Lower leg skin (tissue), 4 donors: ENCODE measurements at regions not wholly inside any gene's neighbourhood (a gene's known extent, or its start where the extent isn't known, plus 50 kb on each side); places are given as distances from the start of the nearest gene placed in this dataset.

Experiments
- DNase-seq, 2 donors: peaks; one replicate each; pipeline ENCODE4 v3.0.0-alpha.2; 2019; ENCODE audit warnings: low spot score in 2 of 2
- H3K4me3 ChIP-seq: fragments of 200-600 bp; sonication (generic); 2 replicates; pipeline ENCODE4 v1.5.1; 2017; ENCODE audit warnings: mild to moderate bottlenecking, low read depth; ENCODE audit not compliant: poor library complexity, severe bottlenecking
- POLR2A ChIP-seq, 2 donors: fragments of 450-650 bp; IDR thresholded peaks; one replicate each; pipeline ENCODE4 v1.6.1; 2016 to 2017; ENCODE audit warnings: antibody characterized with exemption in 2 of 2, mild to moderate bottlenecking in 1 of 2, moderate library complexity in 1 of 2
- WGBS, 2 donors: methylation state at CpG; one replicate each; pipeline ENCODE4 v1.1.5; 2018; 5-methylcytosine and 5-hydroxymethylcytosine counted together
- intact Hi-C: fragments of 100-400 bp; cut with DNase I; formaldehyde crosslinking; loops from one replicate; pipeline ENCODE4 v1.15.0; 2023; ENCODE audit warnings: low total_unique reads
- TF ChIP-seq, protein P1 (sequence below), 3 donors: fragments of 450-650 bp; IDR thresholded peaks; one replicate each; pipeline ENCODE4 v1.5.1; 2016; ENCODE audit warnings: antibody characterized with exemption in 3 of 3, mild to moderate bottlenecking in 3 of 3, moderate library complexity in 2 of 3

- 87 to 89% methylated on average over 11 of the region's 11 CpGs for WGBS, 2 donors
- intact Hi-C loops, result no loop called here
- TF ChIP-seq POLR2A (IDR thresholded peaks at IDR 0.05), result no peak
- TF ChIP-seq, protein P1, sequence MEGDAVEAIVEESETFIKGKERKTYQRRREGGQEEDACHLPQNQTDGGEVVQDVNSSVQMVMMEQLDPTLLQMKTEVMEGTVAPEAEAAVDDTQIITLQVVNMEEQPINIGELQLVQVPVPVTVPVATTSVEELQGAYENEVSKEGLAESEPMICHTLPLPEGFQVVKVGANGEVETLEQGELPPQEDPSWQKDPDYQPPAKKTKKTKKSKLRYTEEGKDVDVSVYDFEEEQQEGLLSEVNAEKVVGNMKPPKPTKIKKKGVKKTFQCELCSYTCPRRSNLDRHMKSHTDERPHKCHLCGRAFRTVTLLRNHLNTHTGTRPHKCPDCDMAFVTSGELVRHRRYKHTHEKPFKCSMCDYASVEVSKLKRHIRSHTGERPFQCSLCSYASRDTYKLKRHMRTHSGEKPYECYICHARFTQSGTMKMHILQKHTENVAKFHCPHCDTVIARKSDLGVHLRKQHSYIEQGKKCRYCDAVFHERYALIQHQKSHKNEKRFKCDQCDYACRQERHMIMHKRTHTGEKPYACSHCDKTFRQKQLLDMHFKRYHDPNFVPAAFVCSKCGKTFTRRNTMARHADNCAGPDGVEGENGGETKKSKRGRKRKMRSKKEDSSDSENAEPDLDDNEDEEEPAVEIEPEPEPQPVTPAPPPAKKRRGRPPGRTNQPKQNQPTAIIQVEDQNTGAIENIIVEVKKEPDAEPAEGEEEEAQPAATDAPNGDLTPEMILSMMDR (IDR thresholded peaks at IDR 0.05), result no peak
- H3K4me3 ChIP-seq, result no peak overlapping the region
- peak; percentile 6 to 64 for DNase-seq
Measured at GRCh38 chr22:48953830-48954229, 873.8 kb downstream of the BRD1 start.

DNA sequence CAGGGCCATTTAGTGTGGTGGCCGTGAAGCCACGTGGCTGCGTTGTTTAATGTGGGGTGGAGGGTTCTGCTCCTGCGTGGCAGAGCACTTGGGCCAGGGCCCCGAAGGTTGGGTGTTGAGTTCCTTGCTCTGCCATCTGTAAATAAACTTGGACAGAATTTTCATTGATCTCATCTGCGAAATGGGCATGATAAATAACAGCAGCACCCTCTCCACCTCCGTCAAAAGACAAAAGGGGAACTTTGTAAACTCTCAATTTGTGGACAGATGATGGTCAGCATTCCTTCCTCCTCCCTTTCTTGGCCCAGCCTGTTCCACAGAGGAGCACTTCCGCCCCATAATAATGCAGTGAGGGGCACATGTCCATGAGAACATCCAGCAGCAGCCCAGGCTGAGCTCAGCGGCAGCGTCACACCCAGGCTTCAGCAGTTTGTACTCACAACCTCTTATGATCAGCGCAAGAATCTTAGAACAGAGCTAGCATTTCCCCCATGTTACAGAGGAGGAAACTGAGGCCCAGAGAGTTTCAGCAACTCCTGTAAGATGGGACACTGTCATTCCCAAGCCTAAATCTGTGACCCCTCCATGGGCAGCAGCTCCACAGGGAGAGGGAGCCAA is 874.5 kb downstream of the BRD1 start:
- 89% methylated on average over 11 of the region's 11 CpGs for WGBS, 2 donors
- intact Hi-C loops, result no loop called here
- H3K4me3 ChIP-seq, result no peak overlapping the region
- TF ChIP-seq POLR2A (IDR thresholded peaks at IDR 0.05), result no peak
- peak; percentile 6 to 20 for DNase-seq

- WGBS, 2 donors, result 77 to 81% methylated on average over 18 of the region's 19 CpGs
- intact Hi-C loops, result no loop called here
- H3K4me3 ChIP-seq, result no peak overlapping the region
- TF ChIP-seq, protein P1 (IDR thresholded peaks at IDR 0.05), result no peak
- no peak for TF ChIP-seq POLR2A (IDR thresholded peaks at IDR 0.05)
- peak; percentile 3 to 59 for DNase-seq
Measured at GRCh38 chr22:48952256-48953102, 875.2 kb downstream of the BRD1 start.

- intact Hi-C loops, result no loop called here
- TF ChIP-seq, protein P1 (IDR thresholded peaks at IDR 0.05), result no peak
- no peak for TF ChIP-seq POLR2A (IDR thresholded peaks at IDR 0.05)
- WGBS, 2 donors, result 81 to 87% methylated on average over 6 of the region's 6 CpGs
- H3K4me3 ChIP-seq, result no peak overlapping the region
- DNase-seq, result peak; percentile 5 to 74
Measured at GRCh38 chr22:48951836-48952235, 875.8 kb downstream of the BRD1 start.

GRCh38 chr22:48950151-48950915 is 877.3 kb downstream of the BRD1 start:
- no peak overlapping the region for H3K4me3 ChIP-seq
- intact Hi-C loops, result no loop called here
- peak; percentile 6 to 64 for DNase-seq
- WGBS, 2 donors, result 69 to 73% methylated on average over 24 to 26 of the region's 27 CpGs
- TF ChIP-seq, protein P1 (IDR thresholded peaks at IDR 0.05), result no peak
- no peak for TF ChIP-seq POLR2A (IDR thresholded peaks at IDR 0.05)
